HG03354 (cell line): ENCODE measurements at regions not wholly inside any gene's neighbourhood (a gene's known extent, or its start where the extent isn't known, plus 50 kb on each side); places are given as distances from the start of the nearest gene placed in this dataset.

ENCODE experiments used
- ATAC-seq: cut with Tn5 transposase; IDR thresholded peaks from one replicate; pipeline ENCODE4 v1.9.1; 2021; ENCODE audit warnings: mild to moderate bottlenecking; ENCODE audit not compliant: unreplicated experiment, poor library complexity, severe bottlenecking

DNA sequence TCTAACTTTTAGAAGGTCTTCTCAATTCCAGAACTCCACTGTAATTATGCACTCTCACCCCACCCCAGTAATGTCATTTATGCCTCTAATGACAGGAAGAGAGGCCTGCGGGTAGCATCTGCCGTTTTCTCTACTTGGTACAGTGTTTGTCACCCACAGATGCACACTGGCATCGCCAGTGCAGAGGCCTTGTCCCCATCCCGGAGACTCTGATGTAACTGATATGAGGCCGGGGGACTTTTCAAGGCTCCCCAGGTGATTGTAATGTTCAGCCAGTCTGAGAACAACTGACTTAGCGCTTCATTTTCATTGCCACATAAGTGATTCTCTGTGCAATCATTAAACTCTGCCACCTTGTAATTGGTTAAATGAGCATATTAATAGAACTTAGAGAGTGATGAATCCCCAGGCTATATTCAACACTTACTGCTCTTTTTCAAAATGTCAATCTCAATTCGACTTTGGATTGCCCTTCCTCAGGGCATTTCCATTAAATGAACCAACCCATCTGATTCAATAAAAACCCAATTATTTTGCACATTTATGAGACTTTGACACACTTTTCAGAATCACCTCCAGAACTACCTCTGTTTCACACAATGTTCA is 113.2 kb downstream of the HERPUD2 start:
- ATAC-seq, result no peak

- ATAC-seq, result no peak
These were observed 118.8 kb downstream of the HERPUD2 start for GRCh38 chr7:35576031-35576573.

- ATAC-seq, result no peak
These were observed 123.2 kb downstream of the HERPUD2 start for GRCh38 chr7:35571611-35572240.

- no peak for ATAC-seq
These were observed 124.0 kb downstream of the HERPUD2 start for GRCh38 chr7:35570937-35571336.

GRCh38 chr7:35565927-35566326 is 129.0 kb downstream of the HERPUD2 start:
- ATAC-seq, result no peak

DNA sequence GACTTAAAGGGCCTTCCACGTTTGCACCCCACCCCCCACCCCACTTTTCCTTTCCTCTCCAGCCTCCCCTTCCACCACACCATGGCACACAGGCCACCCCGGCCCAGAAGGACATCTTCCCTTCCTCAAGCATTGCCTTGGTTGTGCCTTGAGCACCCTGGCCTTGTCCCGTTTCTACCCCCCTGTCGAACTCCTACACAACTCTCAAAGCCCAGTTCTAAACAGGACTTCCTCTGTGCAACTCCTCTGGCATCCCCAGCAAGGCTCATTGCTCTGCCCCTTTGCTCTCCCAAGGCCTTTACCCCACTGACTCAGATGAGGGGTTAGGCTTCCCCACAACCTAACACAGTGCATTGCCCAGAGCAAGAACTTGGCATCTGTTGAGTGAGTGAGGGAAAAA is 136.1 kb downstream of the HERPUD2 start:
- ATAC-seq, result no peak

GRCh38 chr7:35556515-35557471 is 138.1 kb downstream of the HERPUD2 start:
- ATAC-seq, result no peak

DNA sequence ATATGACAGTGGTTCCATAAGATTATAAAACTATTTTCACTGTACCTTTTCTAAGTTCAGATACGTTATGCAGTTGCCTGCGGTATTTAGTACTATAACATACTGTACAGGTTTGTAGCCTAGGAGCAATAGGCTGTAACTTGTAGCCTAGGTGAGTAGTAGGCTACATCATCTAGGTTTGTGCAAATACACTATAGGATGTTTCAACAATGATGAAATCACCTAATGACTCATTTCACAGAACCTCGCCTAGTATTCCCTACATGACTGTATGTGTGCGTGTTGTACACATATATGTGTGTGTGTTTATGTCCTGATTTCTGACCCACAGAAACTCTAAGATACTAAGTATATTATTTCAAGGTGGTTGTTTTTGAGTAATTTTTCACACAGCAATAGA is 139.0 kb downstream of the HERPUD2 start:
- no peak for ATAC-seq

DNA sequence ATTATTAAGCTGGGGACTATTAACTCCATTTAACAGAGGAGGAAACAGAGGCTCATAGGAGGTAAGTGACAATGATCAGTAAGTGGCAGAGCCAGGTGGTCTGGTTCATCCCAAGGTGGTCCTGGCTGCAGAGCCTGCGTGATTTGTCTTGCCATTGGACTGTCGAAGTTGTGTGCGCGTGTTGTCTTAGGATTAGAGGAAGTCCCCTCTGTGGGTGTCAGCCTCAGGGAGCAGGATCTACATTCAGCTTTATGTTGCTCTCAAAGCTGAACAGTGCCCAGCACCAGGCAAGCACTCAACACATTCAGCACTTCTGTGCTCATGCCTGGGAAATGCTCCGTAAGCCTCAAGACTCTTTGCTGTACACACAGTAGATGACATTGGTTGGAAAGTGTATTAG is 139.5 kb downstream of the HERPUD2 start:
- ATAC-seq, result no peak

DNA sequence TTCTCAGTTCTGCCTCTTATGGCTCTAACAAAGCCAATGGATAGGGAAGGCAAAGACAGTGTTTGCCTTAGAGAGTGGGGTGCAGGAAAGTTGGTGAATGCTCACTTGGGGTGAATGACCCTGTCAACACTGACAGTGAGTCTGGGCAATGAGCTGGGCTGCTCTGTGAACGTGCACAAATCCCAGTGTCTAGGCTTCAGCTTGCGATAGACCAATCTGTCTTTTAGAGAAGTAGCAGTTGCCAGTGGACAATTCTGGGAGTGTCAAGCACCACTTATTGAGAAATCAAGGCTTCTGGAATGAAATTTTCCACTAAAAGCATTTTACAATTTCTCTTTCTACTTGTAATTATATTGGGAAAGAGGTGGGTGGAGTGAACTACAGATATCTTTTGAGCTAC is 141.4 kb downstream of the HERPUD2 start:
- ATAC-seq, result no peak

- ATAC-seq, result no peak
These were observed 142.2 kb downstream of the HERPUD2 start for GRCh38 chr7:35552691-35553090.

DNA sequence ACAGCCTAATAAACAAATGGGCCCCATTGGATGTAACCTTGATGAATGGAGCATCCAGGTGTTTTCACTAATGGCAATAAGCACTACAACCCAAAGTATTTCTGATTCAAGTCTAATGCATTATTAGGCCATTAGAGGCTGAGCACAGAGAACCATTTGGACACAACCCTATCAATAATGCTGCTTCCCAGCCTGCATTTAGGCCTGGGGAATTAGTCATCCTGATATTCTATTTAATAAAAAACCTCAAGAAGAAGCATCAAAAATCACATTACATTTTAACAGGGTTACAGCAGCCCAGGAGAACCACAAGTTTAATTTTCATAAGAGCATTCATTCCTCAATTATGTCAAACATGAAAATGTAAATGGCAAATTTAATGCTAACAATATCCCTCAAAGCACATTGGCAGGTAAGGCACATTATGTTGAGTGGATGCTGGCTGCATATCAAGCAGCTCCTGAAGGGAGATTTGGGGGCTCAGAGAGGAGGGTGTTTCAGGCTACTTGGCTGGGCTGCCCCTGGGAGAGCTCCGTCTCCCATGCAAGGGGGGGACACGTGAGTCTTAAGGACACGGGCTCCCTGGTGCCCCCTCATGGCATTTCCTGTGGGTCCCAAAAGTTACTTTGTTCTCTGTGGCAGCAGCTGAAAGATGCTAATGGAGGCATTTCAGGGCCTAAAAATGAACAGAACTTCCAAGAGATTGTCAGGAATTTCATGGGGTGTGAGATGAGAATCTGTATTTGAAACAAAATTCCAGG is 143.4 kb downstream of the HERPUD2 start:
- no peak for ATAC-seq

DNA sequence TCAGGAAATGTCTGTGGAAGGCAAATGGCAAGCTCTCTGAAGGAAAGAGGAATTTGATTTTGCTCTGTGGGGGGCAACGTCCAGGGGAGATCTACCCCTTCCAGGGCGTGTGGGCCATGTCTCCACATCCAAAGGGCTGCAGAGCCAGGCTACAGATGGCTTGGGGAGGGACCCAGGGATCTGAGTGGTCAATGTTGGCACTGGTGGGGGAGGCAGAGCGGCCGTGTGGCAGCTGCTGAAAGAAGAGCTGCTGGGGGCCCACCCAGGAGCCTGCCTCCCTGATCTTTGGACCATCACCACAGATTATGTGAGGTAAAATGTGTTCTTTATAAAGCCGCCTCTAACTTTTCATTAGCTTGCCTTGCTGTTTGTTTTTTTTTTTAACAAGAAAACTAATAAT is 144.1 kb downstream of the HERPUD2 start:
- no peak for ATAC-seq

- no peak for ATAC-seq
These were observed 145.2 kb downstream of the HERPUD2 start for GRCh38 chr7:35549781-35550180.

GRCh38 chr7:35548291-35548690 is 146.6 kb downstream of the HERPUD2 start:
- ATAC-seq, result no peak

GRCh38 chr7:35546691-35547429 is 148.1 kb downstream of the HERPUD2 start:
- no peak for ATAC-seq

- ATAC-seq, result no peak
These were observed 149.1 kb downstream of the HERPUD2 start for GRCh38 chr7:35545831-35546230.

DNA sequence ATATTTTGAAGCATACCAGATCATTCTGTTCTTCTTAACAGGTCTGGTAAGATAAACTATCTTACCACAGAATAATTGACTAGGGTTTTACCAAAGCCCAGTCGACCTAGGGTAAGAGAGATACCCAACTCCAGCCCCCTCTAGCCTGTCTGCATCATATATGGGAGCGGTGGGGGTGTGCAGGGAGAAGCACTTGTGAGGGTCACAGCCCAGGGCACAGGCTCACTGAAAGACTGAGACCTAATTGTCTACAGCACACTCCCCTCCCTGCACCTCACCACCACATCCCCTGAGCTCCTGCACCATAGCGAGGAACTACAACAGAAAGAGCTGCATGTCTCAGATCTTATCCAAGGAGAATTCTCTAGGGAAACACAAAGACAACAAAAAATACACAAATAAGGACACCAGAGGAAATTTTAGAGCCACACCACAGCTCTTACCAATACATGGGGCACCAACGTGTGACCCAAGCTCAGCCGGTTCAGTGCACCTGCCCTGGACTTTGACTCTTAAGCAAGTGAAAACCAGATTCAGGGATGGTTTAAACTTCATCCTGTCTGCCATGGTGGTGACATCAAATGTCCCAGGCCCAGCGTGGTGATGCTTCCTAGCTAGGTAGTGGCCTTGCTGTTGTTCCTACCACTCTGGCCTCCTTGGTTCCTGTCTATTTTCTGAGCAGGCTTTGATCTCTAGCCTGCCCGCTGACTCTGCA is 150.8 kb downstream of the HERPUD2 start:
- ATAC-seq, result no peak
